ENCODE measurements at regions not wholly inside any gene's neighbourhood (a gene's known extent, or its start where the extent isn't known, plus 50 kb on each side); places are given as distances from the start of the nearest gene placed in this dataset.

DNA sequence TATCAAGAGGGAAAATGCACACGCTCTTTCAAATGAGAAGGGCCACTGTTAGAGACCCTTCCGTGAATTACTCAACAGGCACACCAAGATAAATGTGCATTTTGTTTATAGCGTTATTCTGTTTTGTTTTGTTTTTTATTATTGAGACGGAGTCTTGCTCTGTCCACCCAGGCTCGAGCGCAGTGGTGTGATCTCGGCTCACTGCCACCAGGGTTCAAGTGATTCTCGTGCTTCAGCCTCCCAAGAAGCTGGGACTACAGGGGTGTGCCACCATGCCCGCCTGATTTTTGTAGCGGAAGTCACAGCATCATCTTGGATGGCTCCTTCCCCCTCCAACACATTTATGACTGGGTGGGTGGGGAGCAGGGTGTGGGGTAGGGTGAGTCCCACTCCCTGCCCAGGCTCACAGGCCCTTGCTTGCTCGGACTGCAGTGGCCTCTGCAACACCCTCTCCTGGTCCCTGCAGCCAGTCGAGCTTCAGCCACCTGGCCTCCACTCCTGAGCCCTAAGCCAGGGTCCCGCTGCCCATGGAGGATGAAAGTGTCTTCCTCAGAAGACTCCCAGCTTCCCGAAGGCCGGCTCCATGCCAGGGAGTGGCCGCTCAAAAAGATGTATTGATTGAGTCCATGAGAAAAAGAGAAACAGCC, 68.0 kb downstream of the RTL6 start:
- no peak for DNase-seq (ENCODE audit: low read depth, low spot score)
- ChIA-PET RAD21 (ENCODE audit: low non-redundant PET in 1 of 2, low total read pairs in 2 of 2, uncharacterized antibody in 2 of 2, unreplicated experiment in 2 of 2) (no interaction called here), CTCF (no interaction called here), POLR2A (no interaction called here)
- H2AFZ ChIP-seq (ENCODE audit: low read depth, low read length, poor library complexity, severe bottlenecking) = no peak overlapping the region
- no peaks in the 10 kb centered on the region for H3K36me3 ChIP-seq (ENCODE audit: control insufficient read depth in 1 of 2, insufficient read depth in 2 of 2, low read length in 2 of 2)
- no peaks in the 10 kb centered on the region for H3K9me2 ChIP-seq (ENCODE audit: insufficient read depth)
- no peaks in the 10 kb centered on the region for H3K79me2 ChIP-seq (ENCODE audit: insufficient read depth, low read length)
- no peaks in the 10 kb centered on the region for H3K9me3 ChIP-seq (ENCODE audit: control insufficient read depth in 1 of 2, insufficient read depth in 1 of 2, low read depth in 1 of 2, low read length in 2 of 2)
- no peak for ATAC-seq
- intact Hi-C loops (cut with micrococcal nuclease) = no loop called here
- no TSS peak for BruUV-seq (replicated peaks)
- H3K4me1 ChIP-seq (ENCODE audit: control insufficient read depth in 1 of 2, insufficient read depth in 2 of 2, low read length in 2 of 2) = no peaks in the 10 kb centered on the region
- no peak for TF ChIP-seq ZNF274 (IDR thresholded peaks at IDR 0.05; ENCODE audit: low read depth, low read length)
- TF ChIP-seq ZFX (IDR thresholded peaks at IDR 0.05) = no peak
- no peak for TF ChIP-seq CBX3 (IDR thresholded peaks at IDR 0.05; ENCODE audit: low read depth)
- TF ChIP-seq JUND (IDR thresholded peaks at IDR 0.05) = no peak
- no peak overlapping the region for H3K4me2 ChIP-seq (ENCODE audit: low read length)
- H4K20me1 ChIP-seq (ENCODE audit: insufficient read depth) = no peaks in the 10 kb centered on the region
- no peak overlapping the region for H3K27ac ChIP-seq (ENCODE audit: low read depth, low read length)
- no peak overlapping the region for H3K9ac ChIP-seq (ENCODE audit: low read length)
- no peaks in the 10 kb centered on the region; the same call in 1 of the 2 replicates for H3K27me3 ChIP-seq (ENCODE audit: insufficient read depth, low read length)
- H3K4me3 ChIP-seq (replicated peaks in 1 of 2; ENCODE audit: low read depth in 1 of 2, low read length in 2 of 2) = no peak overlapping the region

- ATAC-seq (no peak), DNase-seq (ENCODE audit: low read depth, low spot score) (no peak)
- ChIA-PET CTCF (no interaction called here), RAD21 (ENCODE audit: low non-redundant PET in 1 of 2, low total read pairs in 2 of 2, uncharacterized antibody in 2 of 2, unreplicated experiment in 2 of 2) (no interaction called here), POLR2A (no interaction called here)
- H3K4me3 ChIP-seq (replicated peaks in 1 of 2; ENCODE audit: low read depth in 1 of 2, low read length in 2 of 2) = no peak overlapping the region
- no peak overlapping the region for H3K9ac ChIP-seq (ENCODE audit: low read length)
- no peaks in the 10 kb centered on the region for H3K9me2 ChIP-seq (ENCODE audit: insufficient read depth)
- intact Hi-C loops (cut with micrococcal nuclease) = no loop called here
- H3K4me1 ChIP-seq (ENCODE audit: control insufficient read depth in 1 of 2, insufficient read depth in 2 of 2, low read length in 2 of 2) = no peaks in the 10 kb centered on the region
- no peaks in the 10 kb centered on the region for H3K36me3 ChIP-seq (ENCODE audit: control insufficient read depth in 1 of 2, insufficient read depth in 2 of 2, low read length in 2 of 2)
- no peaks in the 10 kb centered on the region for H4K20me1 ChIP-seq (ENCODE audit: insufficient read depth)
- H3K27ac ChIP-seq (ENCODE audit: low read depth, low read length) = no peak overlapping the region
- no TSS peak for BruUV-seq (replicated peaks)
- no peaks in the 10 kb centered on the region for H3K9me3 ChIP-seq (ENCODE audit: control insufficient read depth in 1 of 2, insufficient read depth in 1 of 2, low read depth in 1 of 2, low read length in 2 of 2)
- H3K4me2 ChIP-seq (ENCODE audit: low read length) = no peak overlapping the region
- H3K27me3 ChIP-seq (ENCODE audit: insufficient read depth, low read length) = no peaks in the 10 kb centered on the region; the same call in 1 of the 2 replicates
- H2AFZ ChIP-seq (ENCODE audit: low read depth, low read length, poor library complexity, severe bottlenecking) = no peak overlapping the region
- no peaks in the 10 kb centered on the region for H3K79me2 ChIP-seq (ENCODE audit: insufficient read depth, low read length)
- TF ChIP-seq ZNF274 (IDR thresholded peaks at IDR 0.05; ENCODE audit: low read depth, low read length) (no peak), SP1 (IDR thresholded peaks at IDR 0.05; ENCODE audit: low read depth) (no peak), SIN3A (IDR thresholded peaks at IDR 0.05; ENCODE audit: low read depth) (no peak), ZBTB33 (IDR thresholded peaks at IDR 0.05; ENCODE audit: extremely low read depth, insufficient replicate concordance, low read length) (no peak), POLR2AphosphoS5 (IDR thresholded peaks at IDR 0.05; ENCODE audit: low read depth, low read length) (no peak), CTCF (IDR thresholded peaks at IDR 0.05 in 2 of 3, conservative IDR thresholded peaks at IDR 0.05 in 1 of 3; ENCODE audit: borderline replicate concordance in 1 of 3, insufficient read depth in 1 of 3, low read depth in 2 of 3, low read length in 2 of 3) (no peak), JUND (IDR thresholded peaks at IDR 0.05) (no peak), REST (IDR thresholded peaks at IDR 0.05; ENCODE audit: low read depth) (no peak)
Measured at GRCh38 chr22:44428941-44429830, 68.8 kb downstream of the RTL6 start.

All from HCT116 (cell line).